GM12892 (cell line): ENCODE measurements at regions not wholly inside any gene's neighbourhood (a gene's known extent, or its start where the extent isn't known, plus 50 kb on each side); places are given as distances from the start of the nearest gene placed in this dataset.

Experiments
- DNase-seq: peaks from one replicate; pipeline ENCODE4 v3.0.0; 2011; ENCODE audit not compliant: insufficient read length
- FAIRE-seq: peaks from 2 replicates; lab custom pipeline; 2011; peaks lifted over from hg19 to GRCh38; lab: Jason Lieb, UNC
- POLR2A ChIP-seq: IDR thresholded peaks from 2 replicates; pipeline ENCODE4 v1.6.1; 2011; ENCODE audit warnings: low read depth, low read length, control low read depth
- POLR2AphosphoS5 ChIP-seq: IDR thresholded peaks from 2 replicates; pipeline ENCODE4 v1.6.1; 2011; ENCODE audit warnings: low read depth, low read length, control low read depth
- TAF1 ChIP-seq: IDR thresholded peaks from 2 replicates; pipeline ENCODE4 v1.6.1; 2011; ENCODE audit warnings: low read depth, mild to moderate bottlenecking, control low read depth, low read length, borderline replicate concordance

DNA sequence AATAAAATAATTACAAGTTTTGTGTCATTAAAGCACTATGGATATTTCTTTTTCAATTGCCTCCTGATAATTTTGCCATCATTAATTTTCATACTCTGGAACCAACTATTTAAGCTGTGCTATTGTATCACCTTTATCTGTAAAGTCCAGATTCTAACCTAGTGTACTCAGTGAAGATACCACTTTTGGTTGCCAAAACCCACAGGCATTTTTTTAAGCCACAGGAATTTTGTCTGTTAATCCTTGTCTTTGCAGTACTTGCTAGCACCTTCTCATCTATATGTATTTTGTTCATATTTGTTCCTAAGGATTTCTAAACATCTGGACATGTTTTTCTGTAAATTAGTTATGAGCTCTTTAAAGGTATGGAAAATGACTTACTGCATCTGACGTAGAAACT lies 481.4 kb upstream of the DAB2 start:
- FAIRE-seq (no peak), DNase-seq (no peak)
- TF ChIP-seq TAF1 (no peak), POLR2A (no peak), POLR2AphosphoS5 (no peak)

DNA sequence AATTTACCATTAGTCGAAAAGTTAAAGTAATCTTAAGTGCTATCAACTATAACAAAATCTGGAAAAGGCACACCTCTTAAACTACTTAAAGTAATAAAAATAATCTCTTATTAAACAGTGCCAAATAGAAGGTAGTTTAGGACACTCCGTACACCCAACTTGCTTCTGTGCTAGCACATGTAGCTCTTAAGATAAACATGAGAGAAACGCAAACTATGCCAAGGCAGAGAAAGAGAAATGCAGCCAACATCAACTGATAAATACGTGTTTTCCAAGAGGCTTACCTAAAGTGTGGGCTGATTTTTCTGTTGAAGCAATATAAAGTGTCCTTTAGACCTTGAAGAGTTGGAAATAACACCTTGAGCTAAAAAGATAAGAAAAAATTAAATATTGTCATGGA lies 480.6 kb upstream of the DAB2 start:
- FAIRE-seq (no peak), DNase-seq (no peak)
- TF ChIP-seq POLR2A (no peak), POLR2AphosphoS5 (no peak), TAF1 (no peak)

DNA sequence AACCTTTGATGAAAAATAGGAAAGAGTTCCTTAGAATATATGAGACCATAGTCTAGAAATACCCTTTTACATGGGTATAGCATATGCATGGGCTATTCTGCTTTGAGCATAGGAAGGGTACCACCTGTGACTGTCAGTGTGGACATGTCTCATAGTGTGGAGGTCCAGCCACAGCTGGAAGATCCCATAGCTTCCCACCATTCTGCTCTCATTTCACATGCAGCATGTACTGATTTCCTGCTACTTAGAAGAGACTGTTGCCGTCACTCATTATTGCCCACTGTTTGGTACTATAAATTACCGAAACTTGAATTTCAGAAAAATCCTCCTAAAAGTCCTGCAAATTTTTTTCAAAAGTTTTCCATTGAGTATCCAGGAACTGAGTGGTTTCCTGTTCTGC lies 477.8 kb upstream of the DAB2 start:
- TF ChIP-seq POLR2AphosphoS5 (no peak), POLR2A (no peak), TAF1 (no peak)
- no peak for DNase-seq
- FAIRE-seq = no peak

DNA sequence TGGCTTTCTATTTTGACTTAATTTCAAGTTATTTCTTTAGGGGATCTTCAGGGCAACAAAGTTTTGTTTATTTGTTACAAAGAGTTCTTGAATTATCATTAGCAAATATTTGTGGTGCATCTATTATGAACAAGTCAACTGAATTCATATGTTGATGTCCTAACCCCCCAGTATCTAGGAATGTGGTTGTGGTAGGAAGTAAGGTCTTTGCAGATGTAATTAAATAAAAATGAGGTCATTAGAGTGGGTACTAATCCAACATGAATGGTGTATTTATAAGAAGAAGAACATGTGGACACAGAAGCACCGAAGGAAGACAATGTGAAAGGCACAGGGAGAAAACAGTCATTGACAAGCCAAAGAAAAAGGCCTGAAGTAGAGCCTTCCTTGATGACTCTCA lies 474.0 kb upstream of the DAB2 start:
- no peak for TF ChIP-seq POLR2A
- no peak for TF ChIP-seq TAF1
- TF ChIP-seq POLR2AphosphoS5 = no peak
- FAIRE-seq = no peak
- DNase-seq = no peak

DNA sequence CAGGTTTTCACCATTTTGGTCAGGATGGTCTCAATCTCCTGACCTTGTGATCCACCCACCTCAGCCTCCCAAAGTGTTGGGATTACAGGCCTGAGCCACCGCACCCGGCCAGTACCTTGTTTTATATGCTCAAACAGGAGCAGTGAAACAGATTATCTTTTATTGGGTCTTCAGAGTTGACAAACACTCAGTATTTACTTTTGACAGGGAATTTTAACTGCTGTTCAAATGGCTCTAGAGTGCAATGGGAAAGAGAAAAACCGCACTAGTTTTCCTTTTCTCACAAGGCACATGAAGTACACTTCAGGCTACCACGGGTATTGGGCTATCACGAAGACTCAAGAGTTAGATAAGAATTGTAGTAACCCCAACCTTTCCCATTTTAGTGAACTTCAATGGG lies 471.9 kb upstream of the DAB2 start:
- DNase-seq (no peak), FAIRE-seq (no peak)
- TF ChIP-seq POLR2A (no peak), TAF1 (no peak), POLR2AphosphoS5 (no peak)

DNA sequence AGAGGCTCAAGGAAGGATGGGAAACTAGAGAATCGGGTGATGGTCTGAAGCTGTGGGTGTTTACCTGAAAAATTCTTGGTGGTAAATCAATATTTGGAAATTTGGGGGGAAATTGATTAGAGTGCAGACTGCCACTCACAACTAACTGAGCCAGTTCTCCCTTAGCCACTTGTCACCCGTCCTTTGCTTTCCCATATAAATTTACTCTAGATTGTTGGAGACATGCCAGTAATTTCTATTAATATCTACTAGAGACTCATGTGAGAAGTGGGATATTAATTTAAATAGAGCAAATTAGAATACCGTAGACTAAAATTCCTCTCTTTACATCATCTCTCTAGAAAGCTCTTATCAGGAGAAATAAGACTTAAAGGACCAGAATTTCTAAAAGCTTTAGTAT lies 471.3 kb upstream of the DAB2 start:
- no peak for TF ChIP-seq POLR2A
- TF ChIP-seq TAF1 = no peak
- no peak for TF ChIP-seq POLR2AphosphoS5
- DNase-seq (no peak), FAIRE-seq (no peak)

DNA sequence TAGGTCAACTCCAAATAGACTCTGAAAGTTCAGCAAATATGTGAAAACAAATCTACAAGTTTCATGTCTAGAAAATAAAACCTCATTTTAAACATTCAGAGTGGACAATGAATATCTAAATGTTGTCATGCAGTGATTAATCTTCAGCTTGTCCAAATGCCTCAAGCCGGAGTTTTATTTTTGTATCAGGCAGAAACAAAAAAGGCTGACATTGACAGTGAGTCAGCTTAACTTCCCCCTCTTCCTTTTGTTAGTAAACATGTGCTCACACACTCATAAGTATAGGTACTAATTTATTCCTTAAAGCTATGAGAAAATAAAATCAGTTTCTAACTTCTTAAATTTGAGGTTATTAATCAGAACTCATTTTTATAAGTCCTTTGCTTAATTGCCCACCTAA lies 467.9 kb upstream of the DAB2 start:
- no peak for TF ChIP-seq TAF1
- no peak for TF ChIP-seq POLR2A
- TF ChIP-seq POLR2AphosphoS5 = no peak
- no peak for FAIRE-seq
- no peak for DNase-seq

DNA sequence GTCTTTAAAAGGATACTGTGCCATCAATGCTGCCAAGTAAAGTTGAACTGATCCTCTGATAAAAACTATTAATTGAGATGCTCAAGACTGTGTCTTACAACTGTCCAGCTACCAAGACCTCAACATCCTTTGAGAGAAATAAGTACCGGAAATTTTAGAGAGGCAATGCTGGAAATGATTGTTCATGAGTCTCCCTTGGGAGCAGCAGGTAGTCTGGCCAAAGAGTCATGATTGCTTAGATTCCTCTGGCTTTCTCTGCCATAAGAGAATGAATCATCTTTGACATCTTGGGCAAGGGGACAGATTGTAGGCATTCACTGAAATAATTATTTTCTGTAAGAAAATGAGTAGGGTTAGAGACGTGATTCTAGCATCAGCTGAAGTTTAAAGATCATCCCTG lies 466.6 kb upstream of the DAB2 start:
- TF ChIP-seq POLR2AphosphoS5 (no peak), TAF1 (no peak), POLR2A (no peak)
- FAIRE-seq = no peak

DNA sequence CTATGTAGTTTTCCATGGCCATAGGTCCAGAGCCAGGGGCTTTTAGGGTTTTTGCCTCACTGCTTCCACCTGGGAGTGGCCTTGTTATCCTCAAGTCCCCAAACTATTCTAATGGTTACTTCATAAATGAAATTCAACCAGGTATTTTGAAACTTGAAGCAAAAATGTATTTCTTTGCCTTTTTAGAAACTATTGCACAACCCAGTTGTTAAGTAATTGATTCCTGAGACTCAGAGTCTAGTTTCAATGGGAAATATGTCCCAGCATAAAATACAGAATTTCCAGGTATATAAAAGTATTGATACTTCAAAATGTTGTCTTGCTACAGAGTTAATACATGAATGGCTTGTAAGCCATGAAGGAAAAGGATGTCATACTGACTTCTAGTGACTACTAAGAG lies 456.2 kb upstream of the DAB2 start:
- no peak for DNase-seq
- TF ChIP-seq POLR2A = no peak
- no peak for TF ChIP-seq TAF1
- TF ChIP-seq POLR2AphosphoS5 = no peak
- no peak for FAIRE-seq

More for the DNA sequence above, 466.6 kb upstream of the DAB2 start:
- no peak for DNase-seq

DNA sequence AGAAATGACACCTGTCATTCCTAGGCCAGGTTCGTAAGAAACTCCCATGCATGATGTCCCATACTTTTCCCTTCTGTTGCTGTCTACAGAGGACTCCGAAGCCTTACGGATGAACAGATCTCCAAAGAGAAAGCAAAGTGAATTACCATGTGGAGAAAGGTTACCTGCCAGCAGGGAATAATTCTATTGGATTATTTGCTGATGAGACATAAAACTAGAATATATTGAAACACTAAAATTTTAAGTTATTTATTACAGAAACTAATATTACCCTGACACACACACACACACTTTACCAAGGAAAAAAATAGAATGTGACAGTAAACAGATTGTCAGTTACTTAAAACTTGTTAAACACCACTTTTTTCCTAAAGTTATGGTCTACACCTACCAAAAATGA lies 452.7 kb upstream of the DAB2 start:
- DNase-seq (no peak), FAIRE-seq (no peak)
- TF ChIP-seq TAF1 (no peak), POLR2AphosphoS5 (no peak), POLR2A (no peak)

DNA sequence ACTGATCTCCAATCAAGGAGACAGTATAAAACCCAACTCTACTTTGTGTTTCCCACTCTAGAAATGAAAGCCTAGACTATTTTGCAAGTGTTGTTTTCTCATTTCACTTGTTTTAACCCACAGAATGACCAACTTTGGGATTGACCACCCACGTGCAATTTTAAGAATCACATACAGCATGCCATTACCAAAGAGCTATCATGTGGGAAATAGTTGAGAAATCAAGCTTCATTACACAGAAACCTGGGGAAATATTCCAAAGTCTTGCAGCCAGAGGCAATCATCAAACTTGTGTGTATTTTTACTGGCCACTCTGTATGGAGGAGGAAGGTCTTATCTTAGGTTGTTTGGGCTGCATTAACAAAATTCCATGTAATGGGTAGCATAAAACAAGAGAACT lies 451.4 kb upstream of the DAB2 start:
- DNase-seq (no peak), FAIRE-seq (no peak)
- TF ChIP-seq POLR2AphosphoS5 (no peak), TAF1 (no peak), POLR2A (no peak)

DNA sequence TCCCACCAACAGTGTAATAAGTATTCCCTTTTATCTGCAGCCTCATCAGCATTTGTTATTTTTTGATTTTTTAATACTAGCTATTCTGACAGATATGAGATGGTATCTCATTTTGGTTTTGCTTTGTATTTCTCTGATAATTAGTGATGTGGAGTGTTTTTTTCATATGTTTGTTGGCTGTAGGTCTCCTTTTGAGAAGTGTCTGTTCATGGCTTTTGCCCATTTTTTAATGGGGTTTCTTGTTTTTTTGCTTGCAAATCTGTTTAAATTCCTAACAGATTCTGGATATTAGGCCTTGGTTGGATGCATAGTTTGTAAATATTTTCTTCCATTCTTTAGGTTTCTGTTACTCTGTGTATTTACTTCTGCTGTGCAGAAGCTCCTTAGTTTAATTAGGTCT lies 445.4 kb upstream of the DAB2 start:
- TF ChIP-seq POLR2A (no peak), TAF1 (no peak), POLR2AphosphoS5 (no peak)
- FAIRE-seq (no peak), DNase-seq (no peak)

DNA sequence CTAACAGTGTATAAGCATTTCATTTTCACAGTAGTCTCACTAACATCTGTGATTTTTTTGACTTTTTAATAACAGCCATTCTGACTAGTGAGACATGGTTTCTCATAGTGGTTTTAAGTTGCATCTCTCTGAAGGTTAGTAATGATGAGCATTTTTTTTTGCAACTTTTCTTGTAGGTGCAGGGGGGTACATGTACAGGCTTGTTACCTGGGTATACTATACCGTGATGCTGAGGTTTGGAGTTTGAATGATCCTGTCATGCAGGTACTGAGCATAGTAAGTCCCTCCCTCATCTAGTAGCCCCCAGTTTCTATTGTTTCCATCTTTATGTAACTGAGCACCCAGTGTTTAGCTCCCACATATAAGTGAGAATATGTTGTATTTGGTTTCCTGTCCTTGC lies 444.6 kb upstream of the DAB2 start:
- TF ChIP-seq POLR2A (no peak), TAF1 (no peak), POLR2AphosphoS5 (no peak)
- no peak for DNase-seq
- FAIRE-seq = no peak
